Astrocyte of the spinal cord (primary cell): ENCODE measurements at regions not wholly inside any gene's neighbourhood (a gene's known extent, or its start where the extent isn't known, plus 50 kb on each side); places are given as distances from the start of the nearest gene placed in this dataset.
"Not testable (repeated sequence)": the region's sequence is repeated elsewhere in the genome, so short reads cannot be mapped to it uniquely, and the experiment has no call there.

ENCODE experiments used
- DNase-seq: peaks from one replicate; pipeline ENCODE4 v3.0.0; 2011; ENCODE audit warnings: low read depth, low spot score
- H3K4me3 ChIP-seq: 2 replicates; pipeline ENCODE4 v1.5.1; 2011; ENCODE audit warnings: low read depth, mild to moderate bottlenecking, low read length, moderate library complexity
- in situ Hi-C: cut with HindIII; loops from 2 replicates; pipeline ENCODE4 v1.10.0; 2017; ENCODE audit warnings: low sequenced_read_pairs
- TF ChIP-seq, protein P1 (sequence below): IDR thresholded peaks from 2 replicates; pipeline ENCODE4 v1.5.1; 2012; ENCODE audit warnings: low read depth, mild to moderate bottlenecking, low read length, inconsistent platforms

DNA sequence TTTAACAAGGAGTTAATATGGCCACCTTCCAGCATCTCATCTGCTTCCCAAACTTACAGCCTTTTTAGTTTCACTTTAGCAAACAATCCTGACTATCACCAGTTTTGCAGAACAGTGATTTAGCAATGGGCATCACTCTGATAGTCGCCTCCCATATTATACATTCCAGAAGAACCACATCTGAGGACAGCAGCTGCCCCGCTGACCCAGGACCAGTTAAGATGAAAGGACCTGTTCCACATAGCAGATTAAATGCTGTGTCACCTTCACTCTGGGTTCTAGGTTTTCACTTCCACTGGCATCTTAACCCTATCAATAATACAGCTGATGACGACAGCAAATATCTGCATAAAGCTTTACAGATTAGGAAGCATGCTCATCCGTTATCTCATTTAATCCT is 99.8 kb downstream of the TRIM69 start:
- TF ChIP-seq, protein P1, sequence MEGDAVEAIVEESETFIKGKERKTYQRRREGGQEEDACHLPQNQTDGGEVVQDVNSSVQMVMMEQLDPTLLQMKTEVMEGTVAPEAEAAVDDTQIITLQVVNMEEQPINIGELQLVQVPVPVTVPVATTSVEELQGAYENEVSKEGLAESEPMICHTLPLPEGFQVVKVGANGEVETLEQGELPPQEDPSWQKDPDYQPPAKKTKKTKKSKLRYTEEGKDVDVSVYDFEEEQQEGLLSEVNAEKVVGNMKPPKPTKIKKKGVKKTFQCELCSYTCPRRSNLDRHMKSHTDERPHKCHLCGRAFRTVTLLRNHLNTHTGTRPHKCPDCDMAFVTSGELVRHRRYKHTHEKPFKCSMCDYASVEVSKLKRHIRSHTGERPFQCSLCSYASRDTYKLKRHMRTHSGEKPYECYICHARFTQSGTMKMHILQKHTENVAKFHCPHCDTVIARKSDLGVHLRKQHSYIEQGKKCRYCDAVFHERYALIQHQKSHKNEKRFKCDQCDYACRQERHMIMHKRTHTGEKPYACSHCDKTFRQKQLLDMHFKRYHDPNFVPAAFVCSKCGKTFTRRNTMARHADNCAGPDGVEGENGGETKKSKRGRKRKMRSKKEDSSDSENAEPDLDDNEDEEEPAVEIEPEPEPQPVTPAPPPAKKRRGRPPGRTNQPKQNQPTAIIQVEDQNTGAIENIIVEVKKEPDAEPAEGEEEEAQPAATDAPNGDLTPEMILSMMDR = no peak
- DNase-seq = no peak
- in situ Hi-C loops = no loop called here
- no peak overlapping the region for H3K4me3 ChIP-seq

DNA sequence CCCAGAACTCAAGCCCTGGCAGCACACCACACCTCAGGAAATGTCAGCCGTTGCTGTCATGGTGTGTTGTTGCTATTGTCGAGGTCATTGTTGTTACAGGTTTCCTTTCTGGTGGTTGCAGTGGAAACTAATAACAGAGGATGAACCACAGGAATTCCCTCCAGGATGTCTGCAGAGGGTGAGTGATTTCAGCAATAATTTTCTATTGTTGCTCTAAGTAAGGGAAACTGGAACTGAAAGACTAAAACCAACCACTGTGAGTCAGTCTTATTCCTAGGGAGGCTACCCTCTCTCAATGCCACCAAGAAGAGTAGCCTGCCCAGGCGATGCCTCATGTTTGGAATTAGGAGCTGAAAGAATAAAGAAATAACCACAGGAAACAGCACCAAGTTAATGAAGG is 102.6 kb downstream of the TRIM69 start:
- H3K4me3 ChIP-seq, in situ Hi-C loops: not testable (repeated sequence)
- DNase-seq = peak; percentile 77

DNA sequence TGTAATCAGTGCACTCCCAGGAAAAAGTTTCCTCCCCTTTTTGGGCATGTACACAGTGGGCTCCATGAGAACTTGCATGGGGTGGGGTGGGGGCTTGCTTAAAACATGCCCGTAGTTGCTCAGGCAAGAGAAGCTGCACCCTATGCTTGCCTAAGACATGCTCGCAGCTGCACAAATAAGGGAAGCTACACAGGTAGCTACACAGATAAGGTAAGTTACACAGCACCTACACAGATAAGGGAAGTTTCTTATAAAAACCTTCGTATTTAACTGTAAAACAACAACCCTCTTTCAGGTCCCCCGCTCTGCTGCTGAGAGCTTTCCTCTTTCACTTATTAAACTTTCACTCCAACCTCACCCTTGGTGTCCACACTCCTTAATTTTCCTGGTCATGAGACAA is 105.4 kb downstream of the TRIM69 start:
- DNase-seq, in situ Hi-C loops, H3K4me3 ChIP-seq: not testable (repeated sequence)

DNA sequence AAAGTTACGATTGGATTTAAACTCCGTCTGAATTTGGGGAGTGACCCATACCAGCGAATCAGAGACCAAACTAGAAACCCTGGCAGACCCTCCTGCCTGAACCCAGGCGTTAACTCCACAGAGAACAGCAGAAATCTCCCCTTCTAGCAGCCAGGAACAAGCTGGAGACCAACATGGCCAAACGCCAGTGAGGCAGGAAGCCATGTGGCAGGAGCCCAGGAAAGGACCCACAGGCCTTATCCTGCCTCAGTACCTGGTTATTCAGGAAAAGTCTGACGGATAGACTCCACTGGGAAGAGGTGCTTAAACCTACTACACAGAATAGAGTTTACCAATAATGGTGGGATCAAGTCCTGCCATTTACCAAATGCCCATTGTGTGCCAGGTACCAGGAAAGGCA is 106.6 kb downstream of the TRIM69 start:
- H3K4me3 ChIP-seq, DNase-seq, in situ Hi-C loops: not testable (repeated sequence)

DNA sequence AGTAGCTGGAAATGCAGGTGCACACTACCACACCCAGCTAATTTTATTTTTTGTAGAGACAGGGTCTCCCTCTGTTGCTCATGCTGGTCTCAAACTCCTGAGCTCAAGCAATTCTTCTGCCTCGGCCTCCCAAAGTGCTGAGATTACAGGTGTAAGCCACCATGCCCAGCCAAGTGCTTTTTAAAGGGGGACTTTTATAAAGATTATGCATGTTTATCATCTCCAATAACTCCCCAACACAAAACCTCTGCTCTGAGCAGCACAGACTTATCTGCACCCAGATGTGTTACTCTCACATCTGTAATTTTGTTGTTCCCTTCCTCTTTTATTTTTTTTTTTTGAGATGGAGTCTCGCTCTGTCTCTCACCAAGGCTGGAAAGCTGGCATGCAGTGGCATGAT is 108.6 kb downstream of the TRIM69 start:
- DNase-seq, in situ Hi-C loops, H3K4me3 ChIP-seq: not testable (repeated sequence)

DNA sequence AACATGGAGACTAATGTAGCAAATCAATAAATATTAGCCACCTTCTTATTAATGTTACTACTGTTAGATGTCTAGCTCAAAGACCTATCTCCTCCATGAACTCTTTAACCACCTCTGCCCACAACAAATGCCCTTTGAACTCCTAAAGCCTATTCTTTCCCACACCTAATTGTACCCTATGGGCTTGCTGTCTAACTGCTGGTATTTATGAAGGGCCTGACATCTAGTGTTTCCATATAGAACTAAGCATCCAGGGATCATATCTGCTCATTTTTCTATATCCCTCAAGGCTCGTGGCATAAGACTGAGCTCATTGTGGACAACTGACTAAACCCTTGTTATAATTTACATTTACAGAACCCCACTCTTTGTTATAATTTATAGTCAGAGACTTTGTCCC is 109.8 kb downstream of the TRIM69 start:
- H3K4me3 ChIP-seq, DNase-seq, in situ Hi-C loops: not testable (repeated sequence)

DNA sequence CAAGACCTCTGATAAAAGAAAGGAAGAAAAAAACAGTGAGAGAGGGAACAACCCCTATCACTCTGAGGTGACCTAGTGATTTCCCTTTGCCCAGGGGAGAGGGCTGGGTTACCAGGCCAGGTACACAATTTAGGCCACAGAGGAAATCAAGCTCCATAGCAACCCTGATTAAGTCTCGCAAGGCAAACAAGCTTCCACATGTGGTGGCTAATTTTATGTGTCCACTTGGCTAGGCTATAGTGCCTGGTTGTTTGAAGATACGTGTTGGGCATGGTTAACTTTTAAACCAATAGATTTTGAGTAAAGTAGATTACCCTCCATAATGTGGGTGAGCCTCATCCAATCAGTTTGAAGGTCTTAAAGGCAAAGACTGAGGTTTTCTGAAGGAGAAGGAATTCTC is 108.9 kb upstream of the TERB2 start:
- H3K4me3 ChIP-seq, DNase-seq, in situ Hi-C loops: not testable (repeated sequence)

DNA sequence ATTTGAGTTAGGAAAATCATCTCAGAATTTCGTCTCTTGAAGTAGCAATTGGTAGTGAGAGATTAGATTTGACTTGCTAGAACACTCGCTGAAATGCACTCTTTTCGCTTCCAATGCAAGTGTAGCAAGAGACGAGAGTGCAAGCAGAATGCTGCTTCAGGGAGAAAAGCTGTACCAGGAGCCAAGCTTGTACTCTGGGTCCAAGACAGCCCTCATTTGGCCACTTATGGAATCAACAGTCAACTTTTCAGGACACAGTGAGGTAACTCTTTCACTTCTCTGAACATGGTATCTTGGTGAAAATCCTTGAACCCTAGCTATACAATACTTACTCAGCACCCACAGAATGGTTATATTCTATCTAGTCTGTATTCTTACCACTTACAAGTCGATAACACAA is 107.6 kb upstream of the TERB2 start:
- in situ Hi-C loops, H3K4me3 ChIP-seq, DNase-seq: not testable (repeated sequence)

DNA sequence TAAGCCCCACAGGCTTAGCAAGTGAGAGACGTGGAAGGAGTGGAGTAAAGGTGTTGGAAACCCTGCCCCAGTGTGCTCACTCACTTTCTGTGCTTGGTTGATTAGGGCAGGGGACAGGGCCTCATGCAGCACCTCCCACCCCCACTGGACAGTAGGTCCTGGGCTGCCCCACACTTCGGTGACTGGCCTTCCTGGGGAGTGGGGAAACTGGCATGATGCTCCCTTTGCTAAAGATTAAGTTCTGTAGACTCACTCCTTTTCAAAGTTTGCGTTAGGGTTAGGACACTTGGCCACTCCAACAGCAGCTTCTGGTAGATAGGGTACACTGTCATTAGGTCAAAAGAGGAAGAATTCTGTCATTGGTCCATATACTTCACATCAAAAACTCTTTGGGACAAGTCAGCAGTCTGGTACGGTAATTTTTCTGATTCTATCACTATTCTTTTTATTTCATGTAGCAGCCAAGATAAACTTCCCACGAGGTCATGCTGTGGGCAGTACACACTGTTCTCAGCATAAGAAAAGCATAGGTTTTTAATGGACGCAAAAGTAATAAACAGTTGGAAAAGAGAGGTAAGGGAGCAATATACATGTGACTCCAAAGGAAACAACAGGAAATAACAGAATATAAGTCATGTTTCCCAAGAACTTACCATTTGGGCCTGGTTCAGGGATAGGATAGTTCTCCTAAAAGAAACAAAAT is 106.6 kb upstream of the TERB2 start:
- DNase-seq = peak; percentile 48
- H3K4me3 ChIP-seq, in situ Hi-C loops: not testable (repeated sequence)

DNA sequence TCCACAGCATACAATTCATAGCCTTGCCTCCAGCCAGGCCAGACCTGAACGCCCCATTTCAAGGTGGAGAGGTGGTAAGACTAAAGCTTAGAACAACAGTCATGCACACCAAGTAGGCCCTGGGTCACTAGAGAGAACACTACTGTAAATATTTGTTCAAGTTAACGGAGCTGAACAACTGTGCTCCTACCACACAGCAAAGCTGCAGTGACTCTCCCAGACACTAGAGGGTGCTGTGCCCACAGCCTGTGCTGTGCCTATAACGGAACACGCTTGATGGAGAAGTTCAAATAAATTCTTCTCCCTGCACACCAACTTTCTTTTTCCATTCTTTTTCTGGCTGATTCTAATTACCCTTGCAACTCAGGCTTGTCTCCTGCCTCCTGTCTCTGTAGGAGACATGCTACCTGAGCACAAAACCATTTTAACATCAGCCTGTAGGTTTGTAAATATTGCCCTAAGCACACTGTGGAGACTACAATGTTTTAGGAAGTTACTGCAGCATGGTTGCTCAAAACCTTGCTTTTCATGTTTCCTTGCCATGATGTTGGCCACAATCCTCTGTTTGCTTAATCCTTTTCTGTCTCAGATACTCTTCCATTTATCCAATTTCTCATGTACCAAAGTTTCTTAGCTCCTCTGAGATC is 103.1 kb upstream of the TERB2 start:
- in situ Hi-C loops, H3K4me3 ChIP-seq: not testable (repeated sequence)

DNA sequence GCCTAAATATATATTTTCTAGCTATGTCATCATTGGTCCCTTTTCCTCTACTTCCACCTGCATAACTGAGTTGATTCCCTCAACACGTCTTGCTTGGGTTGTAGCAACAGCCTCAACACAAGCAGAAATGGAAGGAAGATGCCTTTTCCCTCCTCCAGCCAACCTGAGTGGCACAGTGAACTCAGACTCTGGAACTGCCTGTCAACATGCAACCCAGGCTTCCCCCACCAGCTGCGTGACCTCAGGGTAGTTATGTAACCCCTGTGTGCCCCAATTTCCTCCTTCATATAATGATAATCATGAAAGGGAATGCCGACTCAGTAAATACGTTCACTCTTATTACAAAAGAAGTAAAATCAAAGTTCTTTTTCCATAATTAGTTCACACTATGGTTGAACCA is 101.8 kb upstream of the TERB2 start:
- DNase-seq, H3K4me3 ChIP-seq, in situ Hi-C loops: not testable (repeated sequence)

More for the DNA sequence above, 103.1 kb upstream of the TERB2 start:
- TF ChIP-seq, protein P1 = peak; percentile 86
- DNase-seq = peak; percentile 32

DNA sequence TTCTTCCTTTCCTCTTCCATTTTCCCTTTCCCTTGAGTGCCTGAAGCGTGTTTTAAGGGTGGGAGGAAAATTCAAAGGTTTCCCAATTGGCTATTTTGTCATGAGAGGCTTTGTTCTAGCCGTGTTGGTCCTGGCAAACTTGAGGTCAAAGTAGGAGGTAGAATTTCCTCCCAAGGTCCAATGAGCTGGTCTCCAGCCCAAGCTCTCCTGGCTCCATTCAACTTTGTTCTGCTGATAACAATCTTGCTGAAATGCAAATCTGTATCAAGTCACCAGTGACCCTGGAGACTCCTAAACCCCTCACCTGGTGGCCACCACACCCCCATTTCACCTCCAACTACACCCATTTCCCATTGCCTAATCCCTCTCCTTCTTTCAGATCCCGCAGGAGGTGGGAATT is 100.2 kb upstream of the TERB2 start:
- DNase-seq, H3K4me3 ChIP-seq, in situ Hi-C loops: not testable (repeated sequence)

DNA sequence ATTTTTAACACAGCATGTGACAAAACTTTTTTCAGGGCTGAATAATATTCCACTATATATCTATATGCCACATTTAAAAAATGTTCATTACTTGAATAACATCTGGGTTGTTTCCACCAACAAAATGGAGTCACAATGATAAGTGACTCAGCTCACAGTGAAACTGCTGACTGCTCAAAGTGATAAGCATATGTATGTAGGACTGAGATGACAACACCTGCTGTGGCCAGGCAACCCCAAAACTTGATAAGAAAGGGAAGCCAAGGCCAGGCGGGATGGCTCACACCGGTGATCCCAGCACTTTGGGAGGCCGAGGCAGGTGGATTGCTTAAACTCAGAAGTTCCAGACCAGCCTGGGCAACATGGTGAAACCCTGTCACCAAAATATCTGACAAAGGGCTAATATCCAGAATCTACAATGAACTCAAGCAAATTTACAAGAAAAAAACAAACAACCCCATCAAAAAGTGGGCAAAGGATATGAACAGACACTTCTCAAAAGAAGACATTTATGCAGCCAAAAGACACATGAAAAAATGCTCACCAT is 99.2 kb upstream of the TERB2 start:
- H3K4me3 ChIP-seq, DNase-seq, in situ Hi-C loops: not testable (repeated sequence)

DNA sequence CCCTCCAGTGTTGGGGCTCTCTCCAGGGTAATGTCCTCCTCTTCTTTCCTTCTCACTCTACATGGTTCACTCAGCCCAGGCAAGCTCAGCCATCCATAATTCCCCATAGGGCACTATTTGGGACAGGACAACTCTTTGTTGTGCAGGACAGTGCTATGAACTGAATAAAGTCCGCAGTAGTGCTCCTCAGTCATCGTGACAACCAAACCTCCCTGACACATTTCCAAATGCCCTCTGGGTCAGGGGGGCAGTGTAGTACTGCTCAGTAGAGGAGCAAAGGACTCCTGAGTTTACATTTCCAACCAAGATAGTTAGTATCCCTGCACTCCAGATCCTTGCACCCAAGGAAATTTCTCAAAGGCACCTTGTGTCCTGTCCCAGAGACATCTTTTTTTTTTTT is 97.4 kb upstream of the TERB2 start:
- H3K4me3 ChIP-seq, DNase-seq, in situ Hi-C loops: not testable (repeated sequence)

DNA sequence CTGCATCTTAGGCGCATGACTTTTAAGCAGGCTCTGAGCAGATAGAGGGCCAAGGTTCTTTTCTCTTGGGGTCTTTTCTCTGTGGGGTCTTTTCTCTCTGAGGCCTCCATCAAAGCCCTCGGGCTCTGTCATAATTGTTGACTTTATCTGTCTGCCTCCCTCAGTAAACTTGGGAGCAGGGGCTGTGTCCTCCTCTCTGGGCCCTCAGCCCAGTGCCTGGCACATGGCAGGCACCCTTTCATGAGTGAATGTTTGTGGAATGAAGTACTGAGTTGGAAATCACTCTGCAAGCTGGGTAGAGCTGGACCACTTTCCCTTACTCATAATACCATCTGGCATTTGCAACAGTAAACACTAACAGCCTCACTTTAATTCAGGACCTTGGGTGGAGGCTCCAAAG is 96.3 kb upstream of the TERB2 start:
- in situ Hi-C loops, H3K4me3 ChIP-seq, DNase-seq: not testable (repeated sequence)
